ENCODE measurements at regions not wholly inside any gene's neighbourhood (a gene's known extent, or its start where the extent isn't known, plus 50 kb on each side); places are given as distances from the start of the nearest gene placed in this dataset.

DNA sequence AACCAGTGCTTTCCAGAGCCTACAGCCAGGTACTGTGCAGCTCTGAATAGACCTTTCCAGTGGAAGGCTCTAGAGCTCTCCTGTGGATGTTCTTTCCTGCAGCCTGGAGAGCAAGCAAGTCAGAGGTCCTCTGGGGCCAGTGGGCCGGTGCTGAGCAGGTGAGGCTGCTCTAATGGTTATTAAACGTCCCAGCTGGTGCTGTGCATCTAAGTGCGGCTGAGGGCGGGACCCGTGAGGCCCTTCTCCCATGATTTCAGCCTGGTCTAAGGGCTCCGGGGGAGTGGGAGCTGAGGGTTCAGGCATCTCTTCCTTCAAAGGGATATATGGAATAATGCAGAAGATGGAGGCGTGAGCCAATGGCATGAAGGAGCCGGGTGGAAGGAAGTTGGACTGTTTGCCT lies 83.7 kb upstream of the SDK2 start:
- ATAC-seq (no peak), DNase-seq (no peak)
- no peak overlapping the region for H3K27ac ChIP-seq (ENCODE audit: low read length)
- H3K36me3 ChIP-seq (ENCODE audit: low read depth, low read length), result no peaks in the 10 kb centered on the region
- no peaks in the 10 kb centered on the region for H3F3A ChIP-seq (ENCODE audit: low read length, unreplicated experiment)
- H2AFZ ChIP-seq (ENCODE audit: low read length), result no peak overlapping the region
- H3K9me2 ChIP-seq (replicated peaks; ENCODE audit: low read length), result no peaks in the 10 kb centered on the region
- TF ChIP-seq EZH2 (IDR thresholded peaks at IDR 0.05; ENCODE audit: low read length, unreplicated experiment) (no peak), EZH2phosphoT487 (IDR thresholded peaks at IDR 0.05; ENCODE audit: borderline replicate concordance, low read length) (no peak)
- TF ChIP-seq, protein P1, sequence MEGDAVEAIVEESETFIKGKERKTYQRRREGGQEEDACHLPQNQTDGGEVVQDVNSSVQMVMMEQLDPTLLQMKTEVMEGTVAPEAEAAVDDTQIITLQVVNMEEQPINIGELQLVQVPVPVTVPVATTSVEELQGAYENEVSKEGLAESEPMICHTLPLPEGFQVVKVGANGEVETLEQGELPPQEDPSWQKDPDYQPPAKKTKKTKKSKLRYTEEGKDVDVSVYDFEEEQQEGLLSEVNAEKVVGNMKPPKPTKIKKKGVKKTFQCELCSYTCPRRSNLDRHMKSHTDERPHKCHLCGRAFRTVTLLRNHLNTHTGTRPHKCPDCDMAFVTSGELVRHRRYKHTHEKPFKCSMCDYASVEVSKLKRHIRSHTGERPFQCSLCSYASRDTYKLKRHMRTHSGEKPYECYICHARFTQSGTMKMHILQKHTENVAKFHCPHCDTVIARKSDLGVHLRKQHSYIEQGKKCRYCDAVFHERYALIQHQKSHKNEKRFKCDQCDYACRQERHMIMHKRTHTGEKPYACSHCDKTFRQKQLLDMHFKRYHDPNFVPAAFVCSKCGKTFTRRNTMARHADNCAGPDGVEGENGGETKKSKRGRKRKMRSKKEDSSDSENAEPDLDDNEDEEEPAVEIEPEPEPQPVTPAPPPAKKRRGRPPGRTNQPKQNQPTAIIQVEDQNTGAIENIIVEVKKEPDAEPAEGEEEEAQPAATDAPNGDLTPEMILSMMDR (conservative IDR thresholded peaks at IDR 0.05; ENCODE audit: low read depth, low read length), result no peak
- no peak overlapping the region for H3K9ac ChIP-seq (ENCODE audit: low read length)
- H3K9me3 ChIP-seq (ENCODE audit: low read length), result no peaks in the 10 kb centered on the region
- ChIA-PET POLR2A (ENCODE audit: unreplicated experiment) (no interaction called here), CTCF (no interaction called here)
- peaks cover 76% of the 10 kb centered on the region for H3K27me3 ChIP-seq (ENCODE audit: low read length)
- no peaks in the 10 kb centered on the region for H3K4me1 ChIP-seq (ENCODE audit: insufficient read depth, low read length)
- H3K4me2 ChIP-seq (ENCODE audit: low read length), result no peak overlapping the region
- BruUV-seq (replicated peaks), result no TSS peak
- no peaks in the 10 kb centered on the region for H4K20me1 ChIP-seq (ENCODE audit: low read length)
- H3K79me2 ChIP-seq (ENCODE audit: low read length), result no peaks in the 10 kb centered on the region
- H3K4me3 ChIP-seq (ENCODE audit: low read length), result no peak overlapping the region
- intact Hi-C loops (cut with micrococcal nuclease), result no loop called here

DNA sequence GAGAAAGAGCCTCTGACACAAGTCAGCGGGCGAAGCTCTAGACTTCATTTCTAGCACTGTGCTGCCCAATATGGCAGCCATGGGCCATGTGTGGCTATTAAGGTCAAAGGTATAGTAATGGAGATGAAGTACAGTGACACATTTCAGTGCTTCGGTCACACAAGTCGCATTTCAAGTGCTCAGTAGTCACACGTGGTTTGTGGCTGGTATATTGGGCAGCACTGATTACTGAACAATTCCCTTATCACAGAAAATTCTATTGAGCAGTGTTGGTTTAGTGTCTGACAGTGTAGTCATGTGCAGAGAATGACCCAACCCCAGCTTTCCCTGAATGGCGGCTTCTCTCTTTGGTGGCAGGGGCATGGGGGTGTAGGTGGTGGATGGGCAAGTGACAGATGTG lies 84.9 kb upstream of the SDK2 start:
- CTCF ChIA-PET, result no interaction called here
- POLR2A ChIA-PET (ENCODE audit: unreplicated experiment), result no interaction called here
- Histone ChIP-seq H3K9me2 (replicated peaks; ENCODE audit: low read length) (no peaks in the 10 kb centered on the region), H3K4me3 (ENCODE audit: low read length) (no peak overlapping the region), H4K20me1 (ENCODE audit: low read length) (no peaks in the 10 kb centered on the region), H3K9ac (ENCODE audit: low read length) (no peak overlapping the region), H3K9me3 (ENCODE audit: low read length) (no peaks in the 10 kb centered on the region), H3K4me1 (ENCODE audit: insufficient read depth, low read length) (no peaks in the 10 kb centered on the region), H3K79me2 (ENCODE audit: low read length) (no peaks in the 10 kb centered on the region), H3K36me3 (ENCODE audit: low read depth, low read length) (no peaks in the 10 kb centered on the region), H3K27me3 (ENCODE audit: low read length) (peaks cover 76% of the 10 kb centered on the region), H3F3A (ENCODE audit: low read length, unreplicated experiment) (no peaks in the 10 kb centered on the region), H2AFZ (ENCODE audit: low read length) (no peak overlapping the region), H3K27ac (ENCODE audit: low read length) (no peak overlapping the region), H3K4me2 (ENCODE audit: low read length) (no peak overlapping the region)
- no peak for DNase-seq
- TF ChIP-seq, protein P1 (conservative IDR thresholded peaks at IDR 0.05; ENCODE audit: low read depth, low read length), result no peak
- TF ChIP-seq EZH2 (IDR thresholded peaks at IDR 0.05; ENCODE audit: low read length, unreplicated experiment), result no peak
- TF ChIP-seq EZH2phosphoT487 (IDR thresholded peaks at IDR 0.05; ENCODE audit: borderline replicate concordance, low read length), result no peak
- intact Hi-C loops (cut with micrococcal nuclease), result no loop called here
- no peak for ATAC-seq
- no TSS peak for BruUV-seq (replicated peaks)

DNA sequence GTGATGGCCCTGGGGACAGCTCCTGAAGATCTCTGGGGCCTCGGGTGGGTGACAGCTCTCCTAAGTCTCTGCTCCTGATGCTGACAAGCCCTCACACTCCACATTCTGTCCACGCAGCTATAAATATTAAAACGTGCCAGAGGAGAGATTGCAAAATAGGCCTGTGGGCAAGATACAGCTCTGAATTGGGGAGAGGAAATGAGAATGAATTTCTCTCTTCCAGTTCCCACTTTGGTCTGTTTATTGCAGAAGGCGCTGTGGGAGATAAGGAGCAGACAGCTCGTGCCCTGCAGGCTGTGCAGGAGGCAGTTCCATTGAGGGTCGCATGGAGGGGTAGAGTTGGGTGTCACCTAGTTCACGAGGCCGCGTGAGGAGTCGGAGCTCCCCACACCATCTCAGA lies 87.5 kb upstream of the SDK2 start:
- ChIA-PET POLR2A (ENCODE audit: unreplicated experiment) (no interaction called here), CTCF (no interaction called here)
- H3K9me2 ChIP-seq (replicated peaks; ENCODE audit: low read length), result no peaks in the 10 kb centered on the region
- no peak overlapping the region for H3K4me2 ChIP-seq (ENCODE audit: low read length)
- H3K27ac ChIP-seq (ENCODE audit: low read length), result no peak overlapping the region
- peaks cover 79% of the 10 kb centered on the region for H3K27me3 ChIP-seq (ENCODE audit: low read length)
- no TSS peak for BruUV-seq (replicated peaks)
- no peak overlapping the region for H2AFZ ChIP-seq (ENCODE audit: low read length)
- no peaks in the 10 kb centered on the region for H3F3A ChIP-seq (ENCODE audit: low read length, unreplicated experiment)
- no peak overlapping the region for H3K4me3 ChIP-seq (ENCODE audit: low read length)
- ATAC-seq (no peak), DNase-seq (no peak)
- intact Hi-C loops (cut with micrococcal nuclease), result no loop called here
- no peak for TF ChIP-seq EZH2phosphoT487 (IDR thresholded peaks at IDR 0.05; ENCODE audit: borderline replicate concordance, low read length)
- no peak for TF ChIP-seq EZH2 (IDR thresholded peaks at IDR 0.05; ENCODE audit: low read length, unreplicated experiment)
- TF ChIP-seq, protein P1 (conservative IDR thresholded peaks at IDR 0.05; ENCODE audit: low read depth, low read length), result no peak
- H3K4me1 ChIP-seq (ENCODE audit: insufficient read depth, low read length), result no peaks in the 10 kb centered on the region
- H3K36me3 ChIP-seq (ENCODE audit: low read depth, low read length), result no peaks in the 10 kb centered on the region
- H3K9ac ChIP-seq (ENCODE audit: low read length), result no peak overlapping the region
- no peaks in the 10 kb centered on the region for H3K79me2 ChIP-seq (ENCODE audit: low read length)
- H4K20me1 ChIP-seq (ENCODE audit: low read length), result no peaks in the 10 kb centered on the region
- no peaks in the 10 kb centered on the region for H3K9me3 ChIP-seq (ENCODE audit: low read length)

All from PC-3 (cell line).